HG03442 (cell line): ENCODE measurements at regions not wholly inside any gene's neighbourhood (a gene's known extent, or its start where the extent isn't known, plus 50 kb on each side); places are given as distances from the start of the nearest gene placed in this dataset.

Experiments
- ATAC-seq: cut with Tn5 transposase; IDR thresholded peaks from one replicate; pipeline ENCODE4 v1.9.1; 2021; ENCODE audit warnings: mild to moderate bottlenecking, moderate library complexity; ENCODE audit not compliant: unreplicated experiment

DNA sequence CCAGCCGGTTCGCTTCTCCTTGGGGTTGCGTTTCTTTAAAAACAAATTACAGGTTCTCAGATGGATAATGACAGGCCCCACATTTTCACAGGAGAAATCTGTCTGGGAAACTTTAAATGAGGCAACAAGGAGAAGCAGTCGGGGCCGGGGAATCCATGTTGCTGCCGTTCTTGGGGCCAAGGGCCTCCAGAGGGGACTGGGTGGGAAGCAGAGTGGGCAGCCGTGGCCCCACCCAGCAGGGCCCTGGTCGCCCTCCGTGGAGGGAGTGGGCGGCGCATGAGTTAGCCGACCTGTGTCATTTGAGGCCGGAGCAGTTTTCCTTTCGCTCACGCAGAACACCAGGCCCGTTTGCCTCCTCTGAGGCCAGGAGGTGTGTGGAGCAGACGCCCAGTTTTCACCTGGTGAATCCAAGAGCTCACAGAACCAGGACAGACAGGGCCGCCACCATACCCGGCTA lies 207.7 kb upstream of the CIBAR2 start:
- ATAC-seq: no peak

DNA sequence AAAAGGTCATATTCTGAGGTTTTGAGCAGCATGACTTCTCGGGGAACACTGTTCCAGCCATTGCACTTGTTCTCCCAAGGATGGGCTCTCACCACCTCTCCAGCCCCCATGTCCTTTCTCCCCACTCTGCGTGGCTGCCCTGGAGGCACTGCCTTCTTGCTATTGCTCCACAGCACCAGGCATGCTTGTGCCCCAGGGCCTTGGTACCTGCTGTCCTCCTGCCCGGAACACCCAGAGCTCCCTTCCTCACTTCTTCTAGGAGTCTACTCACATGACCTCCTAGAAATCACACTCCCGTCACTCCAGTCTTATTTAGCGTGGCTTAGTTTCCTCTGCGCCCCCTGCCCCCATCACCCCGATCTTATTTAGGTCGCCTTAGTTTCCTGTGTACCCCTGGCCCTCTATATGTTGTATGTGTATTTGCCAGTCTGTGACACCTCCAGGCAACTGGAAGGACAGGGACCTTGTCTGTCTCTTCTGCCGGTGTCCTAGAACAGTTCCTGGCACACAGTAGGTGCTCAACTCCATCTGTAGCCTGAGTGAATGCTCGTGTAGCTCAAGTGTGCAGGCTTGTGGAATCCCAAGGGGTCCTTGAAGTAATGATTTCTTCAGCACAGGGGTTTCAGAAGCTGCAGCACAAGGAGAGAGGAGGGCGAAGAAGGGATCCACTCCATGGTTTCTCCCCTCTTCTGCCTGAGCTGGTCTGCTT lies 208.6 kb upstream of the CIBAR2 start:
- no peak for ATAC-seq

DNA sequence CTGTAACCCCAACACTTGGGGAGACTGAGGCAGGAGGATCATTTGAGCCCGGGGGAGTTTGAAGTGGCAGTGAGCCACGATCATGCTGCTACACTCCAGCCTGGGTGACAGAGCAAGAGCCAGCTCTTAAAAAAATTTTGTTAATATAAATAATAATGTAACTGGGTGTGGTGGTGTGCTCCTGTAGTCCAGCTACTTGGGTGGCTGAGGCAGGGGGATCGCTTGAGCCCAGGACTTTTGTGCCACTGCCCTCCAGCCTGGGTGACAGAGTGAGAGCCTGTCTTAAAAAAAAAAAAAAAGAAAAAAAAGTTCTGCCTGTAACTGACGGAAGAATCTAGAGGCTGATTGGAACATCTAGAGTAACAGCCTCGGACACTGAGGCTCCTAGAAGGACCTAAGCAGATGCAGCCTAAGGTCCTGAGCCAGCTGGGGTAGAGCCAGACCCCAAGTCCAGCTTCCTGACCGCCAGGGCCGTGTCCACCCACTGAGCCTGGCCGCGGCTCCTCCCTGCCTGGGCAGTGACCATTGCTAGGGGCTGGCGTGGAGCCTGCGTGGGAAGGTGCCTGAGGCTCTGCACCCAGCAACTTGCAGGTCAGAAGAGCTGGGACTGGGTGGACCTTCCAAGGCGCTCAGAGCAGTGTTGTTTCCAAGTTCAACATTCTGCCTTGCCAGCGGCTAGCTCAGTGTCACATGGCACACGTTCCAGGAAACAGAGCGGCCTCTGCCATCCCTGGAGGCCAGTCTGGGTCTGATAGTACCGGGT lies 209.4 kb upstream of the CIBAR2 start:
- ATAC-seq: no peak

DNA sequence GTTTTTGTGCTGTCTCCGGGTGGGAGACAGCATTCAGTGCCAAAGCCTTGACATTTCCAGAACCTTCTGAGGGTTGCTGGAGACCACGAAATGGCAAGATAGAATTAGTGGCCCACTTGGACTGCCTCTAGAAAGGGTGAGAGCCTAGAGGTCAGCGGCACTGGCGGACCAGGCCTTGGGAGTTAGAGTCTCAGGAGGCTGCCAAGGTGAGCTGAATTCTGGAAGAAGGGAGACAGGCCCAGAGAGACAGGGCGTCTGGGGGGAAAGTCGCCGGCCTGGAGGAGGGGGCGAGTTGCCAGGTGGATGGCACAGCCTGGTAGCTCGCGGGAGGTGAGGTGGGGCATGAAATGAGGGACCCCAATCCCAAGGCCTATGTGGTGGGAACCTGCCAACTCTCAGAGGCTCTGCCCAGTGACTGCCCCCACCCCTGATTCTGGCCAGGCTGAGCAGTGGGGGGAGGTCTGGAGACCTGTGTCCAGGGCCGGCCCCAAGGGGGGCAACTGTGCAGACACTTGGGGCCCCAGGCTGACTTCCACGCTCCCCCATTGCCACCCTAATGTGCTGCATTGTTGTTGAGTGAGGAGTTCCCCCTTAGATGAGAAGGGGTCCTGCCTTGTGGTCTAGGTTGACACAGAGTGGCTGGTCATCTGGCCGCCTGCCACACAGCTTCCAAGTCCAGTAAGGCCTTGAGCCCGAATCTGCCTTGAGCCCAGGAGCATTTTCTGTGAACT lies 211.1 kb upstream of the CIBAR2 start:
- no peak for ATAC-seq

DNA sequence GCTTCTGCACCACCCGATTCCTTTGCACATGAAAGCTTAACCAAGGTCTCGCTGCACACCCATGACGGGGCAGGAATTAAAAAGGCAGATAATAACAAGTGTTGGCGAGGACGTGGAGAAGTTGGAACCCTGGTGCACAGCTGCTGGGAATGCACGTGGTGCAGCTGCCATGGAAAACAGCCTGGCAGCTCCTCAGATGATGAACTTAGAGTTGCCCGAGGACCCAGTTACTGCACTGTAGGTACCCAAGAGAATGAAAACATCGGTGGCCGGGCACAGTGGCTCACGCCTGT lies 211.6 kb upstream of the CIBAR2 start:
- ATAC-seq: no peak

DNA sequence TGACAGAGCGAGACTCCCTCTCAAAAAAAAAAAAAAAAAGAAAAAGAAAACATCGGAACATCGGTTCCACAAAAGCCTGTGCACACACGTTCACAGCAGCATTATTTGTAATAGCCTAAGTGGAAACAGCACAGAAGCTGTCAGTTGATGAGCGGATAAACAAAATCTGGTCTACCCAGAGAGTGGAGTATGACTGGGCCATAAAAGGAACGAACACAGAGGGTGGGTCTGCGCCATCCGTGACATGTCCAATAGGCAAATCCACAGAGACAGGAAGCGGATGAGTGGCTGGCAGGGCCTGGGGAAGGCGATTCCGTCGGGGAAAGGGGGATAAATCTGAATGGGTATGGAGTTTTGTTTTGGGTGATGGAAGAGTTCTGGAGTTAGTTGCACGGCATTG lies 212.2 kb upstream of the CIBAR2 start:
- ATAC-seq: no peak

DNA sequence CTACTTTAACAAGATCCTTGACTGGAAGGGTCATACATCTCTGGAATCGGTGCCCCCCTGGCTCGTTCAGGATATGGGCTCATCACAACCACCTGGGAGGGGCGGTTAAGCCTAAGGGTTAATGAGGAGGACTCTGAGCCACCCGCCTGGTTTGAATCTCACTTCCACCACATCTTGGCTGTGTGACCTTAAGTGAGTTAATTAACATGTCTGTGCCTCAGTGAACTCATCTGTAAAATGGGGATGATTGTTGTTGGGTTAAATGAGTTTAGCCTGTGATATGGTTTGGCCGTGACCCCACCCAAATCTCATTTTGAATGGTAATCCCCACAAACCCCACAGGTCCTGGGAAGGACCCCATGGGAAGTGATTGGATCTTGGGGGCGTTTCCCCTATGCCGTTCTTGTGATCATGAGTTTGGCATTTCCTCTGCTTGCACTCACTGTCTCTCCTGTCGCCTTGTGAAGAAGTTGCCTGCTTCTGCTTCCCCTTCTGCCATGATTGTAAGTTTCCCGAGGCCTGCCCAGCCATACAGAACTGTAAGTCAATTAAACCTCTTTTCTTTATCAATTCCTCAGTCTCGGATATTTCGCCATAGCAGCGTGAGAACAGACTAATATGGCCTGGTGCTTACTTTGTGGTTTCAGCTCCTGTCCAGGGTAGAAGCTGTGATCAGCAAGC lies 214.0 kb upstream of the CIBAR2 start:
- no peak for ATAC-seq

DNA sequence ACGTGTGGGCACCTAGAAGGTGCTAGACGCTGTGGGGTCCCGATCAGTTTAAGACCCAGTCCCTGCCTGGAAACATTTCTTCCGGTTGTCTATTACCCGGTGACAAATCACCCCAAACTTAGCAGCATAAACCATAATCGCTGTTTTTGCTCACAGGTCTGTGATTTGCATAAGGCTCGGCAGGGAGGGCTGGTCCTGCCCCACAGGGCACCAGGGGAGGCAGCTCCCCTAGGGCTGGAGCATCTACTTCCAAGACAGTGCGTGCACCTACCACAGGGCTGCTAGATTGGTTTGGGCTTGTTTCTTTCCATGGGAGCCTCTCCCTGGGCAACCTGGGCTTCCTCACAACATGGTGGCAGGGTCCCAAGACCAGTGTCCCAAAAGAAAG lies 214.5 kb upstream of the CIBAR2 start:
- ATAC-seq: no peak

DNA sequence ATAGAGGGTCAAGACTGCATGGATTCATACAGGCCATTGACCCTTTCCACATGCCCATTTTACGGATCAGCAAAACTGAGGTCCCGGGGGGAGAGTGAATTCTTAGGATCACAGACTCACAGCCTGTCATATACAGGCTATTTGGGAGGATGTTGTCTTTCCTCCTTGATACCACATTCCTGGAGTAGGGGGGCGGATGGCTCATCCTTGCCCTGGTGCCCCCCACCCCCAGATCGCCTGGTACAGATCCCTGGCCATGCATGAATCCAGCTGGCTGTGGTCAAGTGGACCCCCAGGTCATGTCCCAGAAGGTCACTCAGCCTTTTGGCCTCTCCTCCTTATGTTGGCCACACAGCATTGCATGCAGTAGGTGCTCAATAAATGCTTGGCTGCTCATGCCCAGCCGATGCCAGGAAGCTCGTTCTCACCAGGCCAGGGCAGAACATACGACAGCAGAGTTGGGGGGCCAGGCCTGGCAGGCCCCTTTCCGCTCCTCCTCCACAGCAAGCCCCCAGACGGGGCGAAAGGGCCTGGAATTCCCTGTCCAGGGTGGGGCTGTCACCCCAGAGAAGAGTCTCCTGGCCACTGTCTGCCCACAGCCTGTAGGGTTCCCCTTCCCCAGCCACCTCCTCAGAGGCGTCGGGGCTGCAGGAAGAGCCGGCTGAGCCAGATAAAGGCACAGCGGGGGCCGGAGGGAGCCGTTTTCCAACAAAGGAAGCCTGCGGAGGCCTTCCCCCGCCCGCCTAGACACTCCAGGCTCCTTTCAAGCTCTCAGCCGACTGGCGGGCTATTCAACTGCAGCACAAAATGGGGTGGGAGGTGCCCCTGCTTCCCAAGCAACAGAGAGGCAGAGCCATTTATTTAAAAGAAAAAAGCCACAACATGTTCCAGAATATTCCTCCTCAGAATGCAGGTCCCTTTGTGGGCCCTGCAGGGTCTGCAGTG lies 215.7 kb upstream of the CIBAR2 start:
- ATAC-seq: no peak

DNA sequence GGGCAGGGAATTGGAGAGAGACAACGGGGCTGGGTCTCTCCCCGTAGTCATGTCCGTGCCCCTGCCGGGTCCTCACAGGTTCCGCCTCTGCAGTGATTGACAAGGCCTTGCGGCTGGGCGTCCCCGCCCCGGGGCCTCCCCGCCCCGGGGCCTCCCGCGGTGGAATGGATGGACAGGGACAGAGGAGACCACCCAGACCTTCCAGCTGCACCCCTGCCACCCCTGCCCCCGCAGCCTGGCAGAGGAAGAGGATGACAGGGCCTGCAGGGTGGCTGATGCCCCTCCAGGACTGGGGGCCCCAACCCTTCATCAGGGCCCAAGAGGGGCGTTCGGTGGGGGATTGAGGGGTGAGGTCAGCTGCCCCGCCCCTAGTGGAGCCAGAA lies 216.4 kb upstream of the CIBAR2 start:
- no peak for ATAC-seq

DNA sequence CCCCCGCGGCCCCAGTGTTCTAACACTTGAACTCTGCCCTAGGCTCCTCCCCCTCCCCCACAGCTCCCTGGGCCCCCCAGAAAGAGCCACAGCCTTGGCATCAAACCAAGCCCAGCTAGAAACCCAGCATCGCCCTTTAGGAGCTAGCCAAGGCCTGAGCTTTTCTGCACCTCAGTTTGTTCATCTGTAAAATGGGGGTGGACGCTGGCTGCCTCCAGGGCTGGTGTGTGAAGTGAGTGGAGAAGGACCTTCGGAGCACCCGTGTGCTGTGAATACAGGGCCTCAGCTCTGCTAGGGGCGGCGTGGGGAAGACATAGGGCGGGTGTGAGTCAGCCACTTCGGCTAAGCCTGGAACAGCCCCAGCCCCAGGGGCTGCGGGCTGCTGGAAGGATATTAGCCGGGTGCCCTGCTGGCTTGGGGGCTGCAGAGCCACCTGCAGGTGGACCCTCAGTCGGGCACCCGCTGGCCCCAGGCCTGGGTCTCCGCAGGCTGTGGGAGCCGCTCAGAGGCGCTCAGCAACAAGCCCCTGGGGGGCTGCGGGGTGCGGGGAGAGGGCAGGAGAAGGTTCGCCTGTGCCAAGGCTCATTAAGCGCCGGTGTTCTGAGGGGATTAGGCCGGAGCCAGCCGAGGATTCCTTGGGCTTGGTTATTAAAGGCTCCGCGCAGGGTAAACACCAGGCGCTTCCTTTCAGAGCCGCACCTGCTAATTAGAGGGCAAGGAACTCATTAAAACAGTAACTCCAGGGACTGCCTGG lies 217.0 kb upstream of the CIBAR2 start:
- ATAC-seq: no peak

DNA sequence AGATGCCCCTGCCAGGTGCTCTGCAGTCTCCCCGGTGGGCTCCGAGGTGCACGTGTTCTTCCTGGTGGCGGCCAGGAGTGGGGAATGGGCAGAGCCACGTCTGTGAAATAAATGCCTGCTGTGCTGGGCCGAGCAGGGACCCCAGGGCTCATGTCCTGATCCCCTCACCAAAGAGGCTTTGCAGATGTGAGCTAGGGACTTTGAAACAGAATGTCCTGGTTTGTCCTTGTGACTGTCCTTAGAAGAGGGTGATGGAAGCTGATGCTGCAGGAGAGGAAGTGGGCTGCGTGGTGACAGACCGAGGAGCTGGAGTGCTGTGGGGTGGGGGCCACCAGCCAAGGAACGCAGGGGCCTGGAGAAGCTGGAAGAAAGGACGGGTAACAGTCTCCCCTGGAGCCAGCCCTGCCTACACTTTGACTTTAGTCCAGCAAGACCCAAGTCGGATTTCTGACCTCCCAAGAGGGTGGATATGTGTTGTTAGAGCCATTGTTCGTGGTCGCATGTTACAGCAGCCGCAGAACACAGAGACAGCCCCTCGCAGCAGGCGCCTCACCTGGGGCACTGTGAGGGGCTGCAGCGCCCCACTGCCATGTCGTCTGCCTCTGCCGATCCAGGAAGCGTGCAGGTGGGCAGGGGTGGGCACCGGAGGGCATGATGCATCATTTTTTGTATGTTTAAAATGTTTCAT lies 217.9 kb upstream of the CIBAR2 start:
- no peak for ATAC-seq

DNA sequence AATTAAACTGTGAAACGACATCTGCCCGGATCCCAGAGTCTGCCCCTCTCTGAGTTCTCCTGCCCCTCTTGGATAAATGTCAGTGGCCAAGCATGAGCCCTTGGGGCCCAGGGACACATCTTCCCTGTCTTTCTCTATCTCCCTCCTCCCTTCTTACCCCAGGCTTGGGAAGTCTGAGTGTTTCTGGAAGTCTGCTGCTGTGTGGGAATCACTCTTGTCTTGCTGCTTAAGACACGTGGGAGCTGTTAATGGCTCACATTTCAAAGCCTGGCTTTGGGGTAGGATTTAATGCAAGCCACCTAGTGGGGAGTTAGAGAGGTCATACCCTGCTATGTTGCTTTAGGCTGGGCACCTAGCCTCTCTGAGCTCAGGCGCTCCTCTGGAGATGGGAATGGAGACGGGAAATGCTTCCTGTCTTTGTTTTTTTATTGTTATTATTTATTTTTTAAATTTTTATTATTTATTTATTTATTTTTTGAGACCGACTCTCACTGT lies 218.5 kb upstream of the CIBAR2 start:
- ATAC-seq: no peak

DNA sequence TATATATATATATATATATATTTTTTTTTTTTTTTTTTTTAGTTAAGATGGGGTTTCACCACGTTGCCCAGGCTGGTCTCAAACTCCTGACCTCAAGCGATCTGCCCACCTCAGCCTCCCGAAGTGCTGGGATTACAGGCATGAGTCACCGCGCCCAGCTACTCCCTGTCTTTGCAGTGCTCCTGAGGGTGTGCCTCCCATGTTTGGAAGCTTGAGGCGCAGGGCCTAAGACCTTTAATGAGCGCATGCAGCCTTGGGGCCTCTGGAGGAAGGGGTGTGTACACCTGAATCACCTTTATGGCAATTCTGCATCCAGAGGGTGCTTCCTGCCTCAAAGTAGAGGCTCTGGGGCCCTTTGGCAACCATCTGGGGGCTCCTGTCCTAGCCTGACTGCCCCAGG lies 219.4 kb upstream of the CIBAR2 start:
- no peak for ATAC-seq

DNA sequence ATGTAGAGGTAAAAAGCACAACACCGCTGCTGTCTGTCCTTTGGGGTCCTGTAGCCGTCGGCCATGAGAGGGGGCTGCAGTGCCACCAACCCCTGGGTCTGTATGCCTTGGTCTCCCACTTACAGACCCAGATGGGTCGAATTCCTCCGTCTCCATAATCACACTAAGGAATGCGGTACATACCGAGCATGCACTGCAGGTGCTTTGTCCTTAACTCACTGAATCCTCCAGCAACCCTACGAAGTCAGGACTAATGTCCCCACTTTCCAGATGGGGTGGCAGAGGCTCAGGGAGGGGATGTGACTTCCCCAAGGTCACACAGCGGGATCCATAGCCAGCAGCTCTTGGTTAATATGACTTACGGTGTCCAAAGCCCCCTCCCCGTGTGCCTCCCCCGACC lies 219.9 kb upstream of the CIBAR2 start:
- no peak for ATAC-seq

DNA sequence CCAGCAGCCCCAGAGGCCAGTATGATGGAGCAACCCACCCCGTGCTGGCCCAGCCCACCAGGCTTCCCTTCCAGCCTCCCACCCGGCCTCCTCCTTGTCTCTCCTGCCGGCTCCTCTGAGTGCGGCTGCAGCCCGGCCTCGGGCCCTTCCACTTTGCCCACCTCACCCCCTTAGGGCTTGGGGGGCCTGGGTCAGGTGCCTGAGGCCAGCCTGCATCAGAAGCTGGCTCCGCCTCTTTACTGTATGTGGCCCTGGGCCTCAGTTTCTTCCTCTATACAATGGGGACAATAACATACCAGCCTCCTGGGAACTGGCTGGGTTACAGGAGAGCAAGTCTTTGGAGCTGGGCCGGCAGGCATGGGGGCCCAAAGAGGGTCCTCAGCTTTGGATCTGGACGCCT lies 221.1 kb upstream of the CIBAR2 start:
- no peak for ATAC-seq

DNA sequence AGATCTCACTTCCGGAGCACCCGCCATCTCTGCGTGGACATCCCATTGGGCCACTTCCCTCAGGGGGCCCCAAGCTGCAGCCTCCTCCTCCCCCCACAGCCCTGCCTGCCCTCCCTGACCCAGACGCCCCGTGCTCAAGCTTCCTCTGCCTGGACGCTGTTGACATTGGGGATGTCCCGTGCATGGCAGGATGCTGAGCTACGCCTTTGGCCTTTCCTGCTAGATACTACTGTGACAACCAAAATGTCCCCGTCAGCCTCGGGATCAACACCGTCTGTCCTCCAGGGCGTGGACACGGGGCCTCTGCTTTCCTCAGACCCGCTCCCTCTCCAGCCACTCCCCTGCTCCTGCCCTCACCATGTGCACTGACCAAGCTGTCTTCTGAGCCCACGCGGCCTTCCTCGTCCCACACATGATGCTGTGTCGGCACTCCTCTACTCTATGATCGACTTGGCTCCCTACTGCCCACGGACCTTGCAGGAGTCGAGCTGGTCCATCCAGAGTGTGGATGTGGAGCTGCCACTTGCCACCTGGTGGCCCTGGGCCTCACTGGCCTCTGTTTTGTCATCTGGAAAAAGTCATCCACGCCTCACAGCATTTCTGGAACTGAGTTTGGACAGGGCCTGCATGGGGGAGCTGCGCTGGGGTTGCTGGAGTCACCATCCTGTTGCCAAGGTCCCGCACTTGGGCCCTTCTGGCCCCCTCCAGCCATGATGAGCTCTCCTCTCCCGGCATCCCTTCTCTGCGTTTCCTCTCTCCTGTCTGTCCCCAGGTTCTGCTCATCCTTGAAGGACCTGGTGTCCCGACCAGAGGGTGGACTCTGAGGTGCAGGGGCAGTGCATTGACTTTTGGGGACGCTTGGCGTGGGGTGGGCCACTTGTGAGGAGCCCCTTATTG lies 221.7 kb upstream of the CIBAR2 start:
- no peak for ATAC-seq
